Neutrophil (primary cell): ENCODE measurements at regions not wholly inside any gene's neighbourhood (a gene's known extent, or its start where the extent isn't known, plus 50 kb on each side); places are given as distances from the start of the nearest gene placed in this dataset.

Source experiments
- H3K27ac ChIP-seq: fragments of 200-600 bp; sonication (generic); 2 replicates; pipeline ENCODE4 v1.5.1; 2016; ENCODE audit warnings: mild to moderate bottlenecking, moderate library complexity
- H3K27me3 ChIP-seq: fragments of 200-600 bp; sonication (generic); 2 replicates; pipeline ENCODE4 v1.6.0; 2016; ENCODE audit warnings: mild to moderate bottlenecking
- H3K36me3 ChIP-seq: fragments of 200-600 bp; sonication (generic); 2 replicates; pipeline ENCODE4 v1.5.1; 2017
- H3K4me1 ChIP-seq, 2 experiments: fragments of 200-600 bp in 1 of 2; sonication (generic) in 1 of 2; 1 replicate in 1 of 2; 2 replicates in 1 of 2; pipeline versions ENCODE4 v1.5.1 to v1.6.1; 2013 to 2016; ENCODE audit warnings: low read depth in 1 of 2, low read length in 1 of 2, mild to moderate bottlenecking in 1 of 2, moderate library complexity in 1 of 2; ENCODE audit not compliant: control insufficient read depth in 1 of 2, insufficient read depth in 1 of 2
- H3K4me3 ChIP-seq, 2 experiments: fragments of 200-600 bp in 1 of 2; sonication (generic) in 1 of 2; 1 replicate in 1 of 2; 2 replicates in 1 of 2; pipeline ENCODE4 v1.5.1; 2013 to 2016; ENCODE audit warnings: low read depth in 1 of 2, low read length in 1 of 2, mild to moderate bottlenecking in 1 of 2, moderate library complexity in 1 of 2
- H3K9me3 ChIP-seq: fragments of 200-600 bp; sonication (generic); 2 replicates; pipeline ENCODE4 v1.5.1; 2016
- CTCF ChIP-seq: fragments of 200-600 bp; sonication (generic); IDR thresholded peaks from 2 replicates; pipeline ENCODE4 v1.5.1; 2016; ENCODE audit warnings: antibody characterized with exemption

GRCh38 chr11:70604221-70604620, 205.9 kb downstream of the CTTN start:
- Histone ChIP-seq H3K27me3 (peaks cover 6% of the 10 kb centered on the region), H3K27ac (no peak overlapping the region), H3K9me3 (no peaks in the 10 kb centered on the region), H3K4me3 (no peak overlapping the region), H3K36me3 (no peaks in the 10 kb centered on the region), H3K4me1 (no peaks in the 10 kb centered on the region)
- no peak for TF ChIP-seq CTCF

GRCh38 chr11:70604630-70605467, 206.5 kb downstream of the CTTN start:
- Histone ChIP-seq H3K4me1 (no peaks in the 10 kb centered on the region), H3K27ac (no peak overlapping the region), H3K27me3 (peaks cover 6% of the 10 kb centered on the region), H3K36me3 (no peaks in the 10 kb centered on the region), H3K9me3 (no peaks in the 10 kb centered on the region), H3K4me3 (no peak overlapping the region)
- no peak for TF ChIP-seq CTCF

- H3K9me3 ChIP-seq, result no peaks in the 10 kb centered on the region
These were observed 207.1 kb downstream of the CTTN start for GRCh38 chr11:70605468-70605815.

DNA sequence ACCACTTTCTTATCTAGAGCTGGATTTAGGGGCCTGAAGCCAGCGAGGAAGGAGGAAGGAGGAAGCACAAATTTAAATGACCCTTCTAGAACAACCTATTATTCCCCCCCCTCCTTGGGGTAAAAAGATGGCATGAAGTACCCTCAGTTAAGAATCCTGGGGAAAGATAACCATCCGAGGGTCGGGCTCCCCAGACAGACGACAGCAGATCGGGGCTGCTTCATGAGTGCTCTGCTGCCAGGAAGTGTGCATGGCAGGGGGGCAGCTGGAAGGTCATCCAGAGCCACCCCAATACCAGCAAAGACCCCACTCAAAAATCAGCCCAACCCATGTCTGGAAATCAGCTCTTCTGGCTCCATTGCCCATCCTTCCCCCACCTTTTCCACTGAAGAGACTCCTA, 207.5 kb downstream of the CTTN start:
- H3K27ac ChIP-seq, result no peak overlapping the region

More at GRCh38 chr11:70605468-70605815, 207.1 kb downstream of the CTTN start:
- TF ChIP-seq CTCF, result no peak
- Histone ChIP-seq H3K4me1 (no peaks in the 10 kb centered on the region), H3K4me3 (no peak overlapping the region), H3K36me3 (no peaks in the 10 kb centered on the region), H3K27ac (no peak overlapping the region), H3K27me3 (peaks cover 12% of the 10 kb centered on the region)

DNA sequence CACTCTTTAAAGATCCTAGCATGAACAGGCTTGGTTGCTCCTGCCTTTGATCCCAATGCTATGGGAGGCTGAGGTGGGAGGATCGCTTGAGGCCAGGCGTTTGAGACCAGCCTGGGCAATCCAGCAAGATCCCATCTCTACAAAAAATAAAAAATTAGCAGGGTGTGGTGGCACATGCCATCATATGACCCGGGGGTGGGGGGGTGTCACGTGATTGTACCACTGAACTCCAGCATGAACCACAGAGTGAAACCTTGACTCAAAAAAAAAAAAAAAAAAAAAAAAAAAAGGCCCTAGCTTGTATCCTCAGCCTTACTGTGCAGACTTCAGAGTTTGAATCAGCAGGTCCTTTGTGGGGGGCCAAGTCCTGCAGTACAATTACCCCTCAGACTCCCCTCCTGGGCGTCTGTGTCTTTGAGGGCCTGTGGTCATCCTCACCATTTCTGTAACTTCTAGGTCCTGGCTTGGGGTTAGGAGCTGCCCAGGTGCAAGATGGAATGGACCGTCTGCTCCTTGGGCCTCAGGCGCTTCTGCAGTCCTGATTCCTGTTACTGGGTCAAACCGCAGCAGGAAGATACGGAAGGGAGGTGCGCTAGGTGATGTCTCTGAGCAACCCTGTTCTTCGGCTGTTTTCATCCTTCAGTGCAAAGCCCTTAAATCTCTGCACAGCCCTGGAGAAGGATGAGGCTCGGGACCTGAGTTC, 208.1 kb downstream of the CTTN start:
- Histone ChIP-seq H3K4me3 (no peak overlapping the region), H3K4me1 (no peaks in the 10 kb centered on the region), H3K9me3 (no peaks in the 10 kb centered on the region), H3K27ac (no peak overlapping the region), H3K36me3 (no peaks in the 10 kb centered on the region), H3K27me3 (peaks cover 22% of the 10 kb centered on the region)
- no peak for TF ChIP-seq CTCF

More for the DNA sequence above, 207.5 kb downstream of the CTTN start:
- TF ChIP-seq CTCF, result no peak
- no peaks in the 10 kb centered on the region for H3K9me3 ChIP-seq
- H3K4me1 ChIP-seq, result no peaks in the 10 kb centered on the region
- H3K36me3 ChIP-seq, result no peaks in the 10 kb centered on the region
- H3K4me3 ChIP-seq, result no peak overlapping the region
- peaks cover 16% of the 10 kb centered on the region for H3K27me3 ChIP-seq
